Astrocyte (in vitro differentiated cells and primary cell): ENCODE measurements at regions not wholly inside any gene's neighbourhood (a gene's known extent, or its start where the extent isn't known, plus 50 kb on each side); places are given as distances from the start of the nearest gene placed in this dataset.

Source experiments
- DNase-seq: peaks from one replicate; pipeline ENCODE4 v3.0.0-alpha.2; 2010; ENCODE audit warnings: low read depth
- FAIRE-seq: peaks from 2 replicates; lab custom pipeline; 2011; peaks lifted over from hg19 to GRCh38; lab: Jason Lieb, UNC
- H2AFZ ChIP-seq: 2 replicates; pipeline ENCODE4 v1.6.0; 2012; ENCODE audit warnings: low read depth, low read length, inconsistent platforms
- H3K27ac ChIP-seq: 2 replicates; pipeline ENCODE4 v1.5.1; 2011; ENCODE audit warnings: low read depth, low read length, inconsistent platforms
- H3K27me3 ChIP-seq: 2 replicates; pipeline ENCODE4 v1.6.0; 2011; ENCODE audit warnings: low read length, inconsistent platforms; ENCODE audit not compliant: insufficient read depth
- H3K36me3 ChIP-seq: 2 replicates; pipeline ENCODE4 v1.5.1; 2011; ENCODE audit warnings: low read length, inconsistent platforms; ENCODE audit not compliant: insufficient read depth
- H3K4me1 ChIP-seq: 2 replicates; pipeline ENCODE4 v1.5.1; 2011; ENCODE audit warnings: low read length, inconsistent platforms; ENCODE audit not compliant: insufficient read depth
- H3K4me2 ChIP-seq: 2 replicates; pipeline ENCODE4 v1.6.0; 2012; ENCODE audit warnings: low read length, inconsistent platforms
- H3K4me3 ChIP-seq: 2 replicates; pipeline ENCODE4 v1.5.1; 2011; ENCODE audit warnings: low read depth, mild to moderate bottlenecking, low read length, inconsistent platforms; ENCODE audit not compliant: insufficient read depth
- H3K79me2 ChIP-seq: 2 replicates; pipeline ENCODE4 v1.6.0; 2012; ENCODE audit warnings: mild to moderate bottlenecking, low read length, inconsistent platforms; ENCODE audit not compliant: insufficient read depth
- H3K9ac ChIP-seq: 2 replicates; pipeline ENCODE4 v1.6.0; 2012; ENCODE audit warnings: mild to moderate bottlenecking, low read length, inconsistent platforms
- H3K9me3 ChIP-seq: 2 replicates; pipeline ENCODE4 v1.5.1; 2012; ENCODE audit warnings: low read depth, mild to moderate bottlenecking, low read length, inconsistent platforms; ENCODE audit not compliant: insufficient read depth
- H4K20me1 ChIP-seq: 2 replicates; pipeline ENCODE4 v1.6.0; 2012; ENCODE audit warnings: low read length, inconsistent platforms; ENCODE audit not compliant: insufficient read depth
- H3K27ac Mint-ChIP-seq: one replicate; pipeline ENCODE4 v1.8.0; 2021; ENCODE audit warnings: mild to moderate bottlenecking, mixed read lengths; ENCODE audit not compliant: unreplicated experiment
- H3K27me3 Mint-ChIP-seq: one replicate; pipeline ENCODE4 v1.8.0; 2021; ENCODE audit warnings: low read depth, mixed read lengths; ENCODE audit not compliant: unreplicated experiment
- H3K36me3 Mint-ChIP-seq: one replicate; pipeline ENCODE4 v1.8.0; 2021; ENCODE audit warnings: low read depth, mixed read lengths; ENCODE audit not compliant: unreplicated experiment
- H3K4me1 Mint-ChIP-seq: one replicate; pipeline ENCODE4 v1.8.0; 2021; ENCODE audit warnings: low read depth, mixed read lengths; ENCODE audit not compliant: unreplicated experiment
- H3K4me3 Mint-ChIP-seq: one replicate; pipeline ENCODE4 v1.8.0; 2021; ENCODE audit warnings: mild to moderate bottlenecking, moderate library complexity, mixed read lengths; ENCODE audit not compliant: unreplicated experiment
- H3K9me3 Mint-ChIP-seq: one replicate; pipeline ENCODE4 v1.8.0; 2021; ENCODE audit warnings: mild to moderate bottlenecking, mixed read lengths; ENCODE audit not compliant: unreplicated experiment
- CTCF ChIP-seq: IDR thresholded peaks from 2 replicates; pipeline ENCODE4 v1.5.1; 2011; ENCODE audit warnings: low read depth, mild to moderate bottlenecking, inconsistent platforms, low read length, moderate library complexity; ENCODE audit not compliant: insufficient read depth
- EZH2 ChIP-seq: IDR thresholded peaks from 2 replicates; pipeline ENCODE4 v1.6.1; 2012; ENCODE audit warnings: mild to moderate bottlenecking, low read length, inconsistent platforms; ENCODE audit not compliant: insufficient read depth

- Mint-ChIP-seq H3K27me3 (peaks cover 49% of the 10 kb centered on the region), H3K27ac (no peak overlapping the region), H3K9me3 (peaks cover 2% of the 10 kb centered on the region), H3K36me3 (no peaks in the 10 kb centered on the region), H3K4me3 (no peak overlapping the region), H3K4me1 (no peaks in the 10 kb centered on the region)
- no peaks in the 10 kb centered on the region for H3K9me3 ChIP-seq
- FAIRE-seq (no peak), DNase-seq (no peak)
- no peaks in the 10 kb centered on the region for H4K20me1 ChIP-seq
- H3K4me3 ChIP-seq: no peak overlapping the region
- H3K27me3 ChIP-seq: no peaks in the 10 kb centered on the region
- H3K4me2 ChIP-seq: no peak overlapping the region
- no peak overlapping the region for H3K9ac ChIP-seq
- no peaks in the 10 kb centered on the region for H3K79me2 ChIP-seq
- no peaks in the 10 kb centered on the region for H3K36me3 ChIP-seq
- H3K4me1 ChIP-seq: no peaks in the 10 kb centered on the region
- no peak overlapping the region for H3K27ac ChIP-seq
- H2AFZ ChIP-seq: no peak overlapping the region
- TF ChIP-seq CTCF: no peak
- no peak for TF ChIP-seq EZH2
Observed at GRCh38 chr2:23306401-23306800, 78.6 kb upstream of the KLHL29 start.

- Mint-ChIP-seq H3K4me1 (no peaks in the 10 kb centered on the region), H3K9me3 (no peaks in the 10 kb centered on the region), H3K4me3 (no peak overlapping the region), H3K27me3 (peaks cover 57% of the 10 kb centered on the region), H3K36me3 (no peaks in the 10 kb centered on the region), H3K27ac (no peak overlapping the region)
- no peak for TF ChIP-seq EZH2
- TF ChIP-seq CTCF: no peak
- Histone ChIP-seq H3K4me1 (no peaks in the 10 kb centered on the region), H3K9ac (no peak overlapping the region), H3K4me2 (no peak overlapping the region), H2AFZ (no peak overlapping the region), H3K9me3 (no peaks in the 10 kb centered on the region), H3K27me3 (no peaks in the 10 kb centered on the region), H4K20me1 (no peaks in the 10 kb centered on the region), H3K27ac (no peak overlapping the region), H3K79me2 (no peaks in the 10 kb centered on the region), H3K4me3 (no peak overlapping the region), H3K36me3 (no peaks in the 10 kb centered on the region)
- FAIRE-seq: no peak
- no peak for DNase-seq
Observed at GRCh38 chr2:23311186-23311585, 73.8 kb upstream of the KLHL29 start.

- no peak for FAIRE-seq
Observed at GRCh38 chr2:23312996-23313606, 71.9 kb upstream of the KLHL29 start.

More at GRCh38 chr2:23312996-23313606, 71.9 kb upstream of the KLHL29 start:
- DNase-seq: no peak
- Histone ChIP-seq H3K79me2 (no peaks in the 10 kb centered on the region), H3K4me1 (no peaks in the 10 kb centered on the region), H3K4me2 (no peak overlapping the region), H3K27me3 (no peaks in the 10 kb centered on the region), H3K9ac (no peak overlapping the region), H2AFZ (no peak overlapping the region), H3K9me3 (no peaks in the 10 kb centered on the region), H3K36me3 (no peaks in the 10 kb centered on the region), H3K4me3 (no peak overlapping the region), H3K27ac (no peak overlapping the region), H4K20me1 (no peaks in the 10 kb centered on the region)
- Mint-ChIP-seq H3K27ac (no peak overlapping the region), H3K4me1 (no peaks in the 10 kb centered on the region), H3K36me3 (no peaks in the 10 kb centered on the region), H3K4me3 (no peak overlapping the region), H3K27me3 (peaks cover 51% of the 10 kb centered on the region), H3K9me3 (no peaks in the 10 kb centered on the region)
- no peak for TF ChIP-seq EZH2
- peak; percentile 38 for TF ChIP-seq CTCF
